ENCODE measurements at regions not wholly inside any gene's neighbourhood (a gene's known extent, or its start where the extent isn't known, plus 50 kb on each side); places are given as distances from the start of the nearest gene placed in this dataset.

DNA sequence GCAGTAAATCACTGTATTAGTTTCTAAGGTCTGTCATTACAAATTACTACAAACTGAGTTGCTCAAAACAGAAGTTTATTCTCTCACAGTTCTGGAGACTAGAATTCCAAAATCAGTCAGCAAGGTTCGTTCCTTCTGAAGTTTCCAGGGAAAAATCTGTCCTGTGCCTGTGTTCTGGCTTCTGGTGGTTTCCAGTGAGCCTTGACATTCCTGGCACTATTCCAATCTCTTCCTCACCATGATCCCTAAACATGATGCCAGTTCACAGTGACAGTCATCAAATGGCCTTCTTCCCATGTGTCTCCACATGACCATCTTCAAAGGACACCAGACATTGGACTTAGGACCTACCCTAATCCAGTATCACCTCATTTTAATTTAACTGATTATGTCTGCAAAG is 351.4 kb downstream of the PLK2 start:
- Histone ChIP-seq H3K27ac (no peak overlapping the region), H3K27me3 (replicated peaks; ENCODE audit: insufficient read depth) (no peaks in the 10 kb centered on the region), H3K36me3 (no peaks in the 10 kb centered on the region), H3K9me3 (no peaks in the 10 kb centered on the region), H3K4me3 (no peak overlapping the region), H3K4me1 (ENCODE audit: control insufficient read depth in 1 of 2, low read depth in 2 of 2) (peaks cover 7 to 22% of the 10 kb centered on the region in 2 donors)
- TF ChIP-seq CTCF (IDR thresholded peaks at IDR 0.05) = no peak
- DNase-seq (ENCODE audit: low spot score) (no peak), ATAC-seq (ENCODE audit: insufficient number of reproducible peaks, low FRiP score, low read depth) (no peak)

DNA sequence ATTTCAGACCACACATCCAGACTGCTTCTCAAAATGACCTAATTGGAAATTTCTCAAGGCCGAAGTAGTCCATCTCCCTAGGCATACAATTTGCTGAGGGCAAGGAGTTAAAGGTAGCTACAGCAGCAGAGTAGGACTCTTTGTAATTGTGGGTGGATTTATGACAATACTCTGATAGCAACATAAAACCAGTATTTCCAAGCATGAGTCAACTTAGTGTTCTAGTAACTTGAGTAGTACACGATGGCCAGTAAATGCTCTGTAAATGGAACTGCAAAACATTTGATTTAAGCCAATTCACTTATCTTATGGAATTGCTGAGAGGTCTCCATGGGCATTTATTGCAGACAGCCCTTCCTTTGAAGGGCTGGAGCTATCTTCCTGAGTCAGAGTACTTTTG is 352.2 kb downstream of the PLK2 start:
- Histone ChIP-seq H3K27me3 (replicated peaks; ENCODE audit: insufficient read depth) (no peaks in the 10 kb centered on the region), H3K27ac (no peak overlapping the region), H3K9me3 (no peaks in the 10 kb centered on the region), H3K4me3 (no peak overlapping the region), H3K36me3 (no peaks in the 10 kb centered on the region), H3K4me1 (ENCODE audit: control insufficient read depth in 1 of 2, low read depth in 2 of 2) (peaks cover 7 to 22% of the 10 kb centered on the region in 2 donors)
- no peak for TF ChIP-seq CTCF (IDR thresholded peaks at IDR 0.05)
- DNase-seq (ENCODE audit: low spot score) (no peak), ATAC-seq (ENCODE audit: insufficient number of reproducible peaks, low FRiP score, low read depth) (no peak)

DNA sequence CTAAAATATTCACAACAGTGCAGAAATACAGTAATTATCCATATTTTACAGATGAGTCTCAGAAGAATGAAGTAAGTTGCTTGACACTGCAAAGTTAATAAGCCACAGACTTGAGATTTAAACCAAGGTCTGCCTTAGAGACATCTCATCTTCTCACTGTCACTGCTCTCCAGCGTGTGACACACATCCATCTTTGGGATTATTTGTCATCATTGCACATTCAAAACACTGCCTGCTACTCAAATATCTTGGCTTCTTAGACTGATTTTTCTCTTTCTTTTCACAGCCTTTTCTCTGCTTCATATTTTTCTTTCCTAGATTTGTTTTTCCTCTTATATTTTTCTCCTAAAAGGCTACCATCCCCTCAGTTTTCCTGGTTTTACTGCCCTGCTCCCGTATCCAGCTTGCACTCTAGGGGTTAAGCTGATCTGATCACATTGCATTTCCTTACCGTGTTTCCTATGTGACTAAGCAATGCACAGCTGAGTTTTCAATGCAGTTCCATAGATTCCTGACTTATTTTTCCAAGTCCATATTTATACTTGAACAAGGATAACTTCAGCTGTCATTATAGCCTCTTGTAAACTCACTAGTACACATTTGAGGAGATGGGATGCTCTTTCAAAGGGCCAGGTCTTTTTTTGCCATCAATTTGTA is 353.0 kb downstream of the PLK2 start:
- no peak for TF ChIP-seq CTCF (IDR thresholded peaks at IDR 0.05)
- Histone ChIP-seq H3K4me1 (ENCODE audit: control insufficient read depth in 1 of 2, low read depth in 2 of 2) (peaks cover 4 to 14% of the 10 kb centered on the region in 2 donors), H3K36me3 (no peaks in the 10 kb centered on the region), H3K9me3 (no peaks in the 10 kb centered on the region), H3K27ac (no peak overlapping the region), H3K27me3 (replicated peaks; ENCODE audit: insufficient read depth) (no peaks in the 10 kb centered on the region), H3K4me3 (no peak overlapping the region)
- DNase-seq (ENCODE audit: low spot score) (no peak), ATAC-seq (ENCODE audit: insufficient number of reproducible peaks, low FRiP score, low read depth) (no peak)

DNA sequence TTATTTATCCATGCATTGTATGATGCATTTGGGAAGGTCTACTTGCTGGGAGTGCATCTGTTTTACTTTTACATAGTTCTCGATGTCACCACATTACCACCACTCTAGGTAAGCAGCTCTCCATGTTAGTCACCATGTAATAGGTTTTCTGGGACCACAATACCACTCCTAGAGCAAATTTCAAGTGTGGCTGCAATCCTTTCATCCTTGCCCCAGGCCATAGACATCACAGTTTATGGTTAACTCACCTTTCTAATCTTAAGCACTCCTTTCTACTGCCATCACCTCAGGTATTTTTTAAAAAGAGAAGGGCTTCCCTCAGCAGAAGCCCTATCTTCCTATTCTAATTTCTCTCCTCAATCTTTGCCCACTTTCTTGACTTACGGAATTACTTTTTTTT is 354.1 kb downstream of the PLK2 start:
- TF ChIP-seq CTCF (IDR thresholded peaks at IDR 0.05) = no peak
- no peaks in the 10 kb centered on the region for H3K36me3 ChIP-seq
- no peaks in the 10 kb centered on the region for H3K9me3 ChIP-seq
- no peak overlapping the region for H3K27ac ChIP-seq
- no peak for ATAC-seq (ENCODE audit: insufficient number of reproducible peaks, low FRiP score, low read depth)
- no peaks in the 10 kb centered on the region for H3K27me3 ChIP-seq (replicated peaks; ENCODE audit: insufficient read depth)
- no peak for DNase-seq (ENCODE audit: low spot score)
- H3K4me3 ChIP-seq = no peak overlapping the region
- peaks cover 0 to 9% of the 10 kb centered on the region in 2 donors for H3K4me1 ChIP-seq (ENCODE audit: control insufficient read depth in 1 of 2, low read depth in 2 of 2)

DNA sequence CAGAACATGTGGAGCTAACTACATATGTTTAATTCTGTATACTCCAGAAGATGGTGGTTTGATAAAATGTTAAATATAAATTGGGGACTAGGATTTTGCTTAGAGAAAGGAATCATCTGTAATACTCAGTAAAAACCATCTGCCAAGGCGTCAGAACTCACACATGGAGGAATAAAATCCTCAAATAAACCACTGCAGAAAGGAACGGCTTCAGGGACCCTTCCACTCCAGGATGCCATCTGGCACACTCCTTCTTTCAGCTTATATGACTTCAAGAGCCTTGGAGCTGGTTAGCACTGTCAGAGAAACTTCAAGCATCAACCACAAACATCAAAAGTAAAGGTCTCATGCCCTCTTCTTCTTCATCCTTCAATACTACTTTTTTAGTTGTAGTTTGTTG is 360.6 kb downstream of the PLK2 start:
- DNase-seq (ENCODE audit: low spot score) (no peak), ATAC-seq (ENCODE audit: insufficient number of reproducible peaks, low FRiP score, low read depth) (no peak)
- no peak overlapping the region for H3K27ac ChIP-seq
- no peaks in the 10 kb centered on the region for H3K36me3 ChIP-seq
- H3K9me3 ChIP-seq = no peaks in the 10 kb centered on the region
- H3K4me1 ChIP-seq (ENCODE audit: control insufficient read depth in 1 of 2, low read depth in 2 of 2) = no peaks in the 10 kb centered on the region
- no peak overlapping the region for H3K4me3 ChIP-seq
- TF ChIP-seq CTCF (IDR thresholded peaks at IDR 0.05) = no peak
- no peaks in the 10 kb centered on the region for H3K27me3 ChIP-seq (replicated peaks; ENCODE audit: insufficient read depth)
